ENCODE measurements at regions not wholly inside any gene's neighbourhood (a gene's known extent, or its start where the extent isn't known, plus 50 kb on each side); places are given as distances from the start of the nearest gene placed in this dataset.
"Not testable (repeated sequence)": the region's sequence is repeated elsewhere in the genome, so short reads cannot be mapped to it uniquely, and the experiment has no call there.

DNA sequence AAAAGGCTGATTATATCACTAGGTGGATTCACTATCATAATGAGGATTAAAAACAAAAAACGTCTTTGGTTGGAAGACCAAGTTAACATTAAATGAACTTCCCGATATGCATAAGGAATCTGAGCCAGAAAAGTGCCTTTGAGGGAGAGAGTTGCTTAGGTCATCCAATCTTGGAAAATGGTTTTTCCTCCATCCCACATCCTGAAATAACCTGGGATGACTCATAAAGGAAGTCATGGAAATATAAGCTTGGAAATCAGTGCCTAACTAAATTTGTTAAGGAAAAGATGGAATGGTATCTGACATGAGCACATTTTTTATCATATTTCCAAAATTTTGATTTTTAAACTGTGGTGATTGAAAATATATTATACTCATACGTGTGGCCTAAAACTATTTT lies 66.0 kb downstream of the KBTBD8 start:
- H3K27ac Mint-ChIP-seq: peak overlapping the region in 1 of 10 donors; percentile 14
- H3K4me1 Mint-ChIP-seq: no peaks in the 10 kb centered on the region
- peaks cover 0 to 25% (median 4%) of the 10 kb centered on the region in 9 donors for H3K9me3 Mint-ChIP-seq
- H3K27me3 Mint-ChIP-seq: peaks cover 0 to 10% (median 2%) of the 10 kb centered on the region in 5 donors
- POLR2A ChIA-PET: no interaction called here
- H3K36me3 Mint-ChIP-seq: peaks cover 0 to 12% (median 7%) of the 10 kb centered on the region in 3 donors
- DNase-seq: no peak
- H3K4me3 Mint-ChIP-seq: no peak overlapping the region
- ATAC-seq: no peak

DNA sequence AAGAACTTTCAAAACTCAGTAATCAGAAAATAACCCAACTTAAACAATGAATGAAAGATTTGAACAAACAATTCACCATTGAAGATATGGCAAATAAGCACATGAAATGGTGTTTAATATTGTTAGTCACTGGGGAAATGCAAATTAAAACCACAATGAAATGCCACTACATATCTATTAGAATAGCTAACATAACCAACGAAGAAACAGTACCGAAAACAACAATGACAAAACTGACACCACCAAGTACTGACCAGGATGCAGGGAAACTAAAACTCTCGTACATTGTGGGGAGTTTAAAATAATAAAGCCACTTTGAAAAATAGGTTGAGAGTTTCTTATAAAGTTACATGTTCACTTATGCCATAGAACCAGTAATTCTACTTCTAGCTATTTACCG lies 69.1 kb downstream of the KBTBD8 start:
- Mint-ChIP-seq H3K36me3 (no peaks in the 10 kb centered on the region), H3K27ac (no peak overlapping the region), H3K9me3 (peaks cover 0 to 2% (median 0%) of the 10 kb centered on the region in 9 donors), H3K4me1 (peaks cover 0 to 2% (median 0%) of the 10 kb centered on the region in 4 donors), H3K27me3 (peaks cover 0 to 3% (median 0%) of the 10 kb centered on the region in 5 donors), H3K4me3 (no peak overlapping the region)
- DNase-seq (no peak), ATAC-seq (no peak)
- POLR2A ChIA-PET: no interaction called here

DNA sequence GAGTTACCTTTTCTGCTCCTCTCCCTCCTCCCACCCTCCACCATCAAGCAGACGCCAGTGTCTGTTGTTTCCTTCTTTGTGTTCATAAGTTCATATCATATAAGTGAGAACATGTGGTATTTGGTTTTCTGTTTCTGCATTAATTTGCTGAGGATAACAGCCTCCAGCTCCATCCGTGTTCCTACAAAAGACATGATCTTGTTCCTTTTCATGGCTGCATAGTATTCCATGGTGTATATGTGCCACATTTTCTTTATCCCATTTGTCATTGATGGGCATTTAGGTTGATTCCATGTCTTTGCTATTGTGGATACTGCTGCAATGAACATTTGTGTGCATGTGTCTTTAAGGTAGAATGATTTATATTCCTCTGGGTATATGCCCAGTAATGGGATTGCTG lies 74.5 kb downstream of the KBTBD8 start:
- H3K4me1 Mint-ChIP-seq, ATAC-seq, H3K27ac Mint-ChIP-seq, H3K36me3 Mint-ChIP-seq, H3K27me3 Mint-ChIP-seq, DNase-seq, H3K4me3 Mint-ChIP-seq, POLR2A ChIA-PET, H3K9me3 Mint-ChIP-seq: not testable (repeated sequence)

DNA sequence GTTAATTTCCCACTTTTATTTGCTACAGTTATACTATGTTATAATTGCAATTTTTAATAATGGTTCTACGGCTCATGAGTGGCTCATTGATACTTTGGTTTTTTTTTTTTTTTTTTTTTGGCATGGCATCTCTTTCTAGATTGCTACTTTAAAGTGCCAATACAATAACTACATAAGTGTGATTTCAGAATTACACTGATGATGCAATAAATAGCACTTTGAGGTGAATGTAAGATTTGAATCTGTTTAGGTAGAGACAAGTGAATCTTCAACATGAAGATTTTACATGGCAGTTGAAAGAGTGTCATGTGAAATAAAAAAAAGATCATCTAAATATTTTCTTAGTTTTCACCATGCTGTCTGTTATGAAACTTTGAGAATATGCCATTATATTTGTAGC lies 75.7 kb downstream of the KBTBD8 start:
- Mint-ChIP-seq H3K4me3 (no peak overlapping the region), H3K36me3 (no peaks in the 10 kb centered on the region), H3K27me3 (peaks cover 0 to 9% (median 0%) of the 10 kb centered on the region in 5 donors), H3K27ac (no peak overlapping the region), H3K4me1 (peaks cover 0 to 4% (median 0%) of the 10 kb centered on the region in 4 donors), H3K9me3 (peaks cover 0 to 6% (median 0%) of the 10 kb centered on the region in 9 donors)
- POLR2A ChIA-PET: no interaction called here
- ATAC-seq: no peak
- DNase-seq: no peak

DNA sequence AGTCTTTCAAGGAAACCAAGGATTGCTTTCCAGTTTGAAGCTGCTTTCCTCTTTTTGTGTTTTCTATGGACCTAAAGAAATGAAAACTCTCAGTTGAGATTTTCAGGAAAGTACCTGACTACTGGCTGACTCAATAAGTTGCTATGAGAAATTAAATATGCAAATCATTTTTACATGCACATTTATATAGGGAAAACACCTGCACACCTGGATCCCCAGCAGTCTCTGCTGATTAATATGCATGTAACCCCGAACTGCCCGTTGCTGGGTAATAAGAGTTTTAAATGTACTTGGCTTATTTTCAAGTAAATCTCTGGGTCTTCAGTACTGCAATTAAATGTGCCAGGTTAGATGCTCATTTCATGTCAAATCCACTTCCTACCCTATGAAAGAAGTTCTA lies 77.2 kb downstream of the KBTBD8 start:
- no peak for DNase-seq
- Mint-ChIP-seq H3K4me1 (peaks cover 0 to 6% (median 2%) of the 10 kb centered on the region in 4 donors), H3K27ac (no peak overlapping the region), H3K4me3 (no peak overlapping the region), H3K27me3 (peaks cover 0 to 15% (median 0%) of the 10 kb centered on the region in 5 donors), H3K36me3 (peaks cover 0 to 7% (median 0%) of the 10 kb centered on the region in 3 donors), H3K9me3 (peaks cover 0 to 8% (median 3%) of the 10 kb centered on the region in 9 donors)
- POLR2A ChIA-PET: no interaction called here
- ATAC-seq: no peak

DNA sequence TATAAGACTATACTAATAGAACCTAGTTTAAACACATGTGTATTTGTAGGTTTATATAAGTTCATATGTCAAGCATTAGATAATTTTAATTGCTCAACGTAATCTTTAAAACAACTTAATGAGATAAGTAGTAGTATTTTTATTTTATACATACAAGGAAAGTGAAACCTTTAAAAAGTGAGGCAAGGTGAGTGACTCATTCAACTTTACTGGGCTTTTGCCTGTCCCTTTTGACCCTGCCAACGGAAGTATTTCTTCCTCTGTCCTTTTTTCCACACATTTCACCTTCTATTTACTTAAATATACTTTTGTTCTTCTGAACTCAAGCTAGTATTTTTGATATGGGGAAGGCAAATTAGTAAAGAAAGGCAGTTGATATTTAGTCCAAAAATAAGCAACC lies 78.5 kb downstream of the KBTBD8 start:
- H3K4me1 Mint-ChIP-seq: peaks cover 0 to 6% (median 2%) of the 10 kb centered on the region in 4 donors
- peaks cover 0 to 14% (median 3%) of the 10 kb centered on the region in 9 donors for H3K9me3 Mint-ChIP-seq
- no peak overlapping the region for H3K4me3 Mint-ChIP-seq
- H3K27ac Mint-ChIP-seq: no peak overlapping the region
- peaks cover 0 to 7% (median under 1%) of the 10 kb centered on the region in 3 donors for H3K36me3 Mint-ChIP-seq
- POLR2A ChIA-PET: no interaction called here
- no peak for DNase-seq
- no peak for ATAC-seq
- peaks cover 0 to 14% (median 0%) of the 10 kb centered on the region in 5 donors for H3K27me3 Mint-ChIP-seq

DNA sequence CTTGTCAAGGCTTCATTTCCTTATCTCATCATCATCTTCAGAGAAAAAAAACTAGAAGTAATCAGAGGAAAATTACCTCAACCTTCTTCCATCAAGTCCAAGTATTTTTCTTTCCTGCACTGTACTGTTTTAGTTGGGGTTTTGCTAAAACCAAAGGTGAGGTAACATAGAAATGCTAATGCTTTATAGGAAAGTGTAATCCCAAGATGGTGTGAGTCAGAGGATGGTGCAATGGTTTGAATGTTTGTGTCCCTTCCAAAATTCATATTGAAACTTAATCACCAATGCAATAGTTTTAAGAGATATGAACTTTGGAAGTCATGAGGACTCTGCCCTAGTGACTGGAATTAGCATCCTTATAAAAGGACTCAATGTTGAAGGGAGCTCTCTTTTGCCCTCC lies 79.5 kb downstream of the KBTBD8 start:
- DNase-seq (no peak), ATAC-seq (no peak)
- POLR2A ChIA-PET: no interaction called here
- Mint-ChIP-seq H3K9me3 (peaks cover 0 to 23% (median 8%) of the 10 kb centered on the region in 9 donors), H3K27ac (no peak overlapping the region), H3K4me3 (no peak overlapping the region), H3K27me3 (peaks cover 0 to 12% (median 0%) of the 10 kb centered on the region in 5 donors), H3K4me1 (peaks cover 4 to 14% (median 8%) of the 10 kb centered on the region in 4 donors), H3K36me3 (peaks cover 0 to 16% (median 11%) of the 10 kb centered on the region in 3 donors)

DNA sequence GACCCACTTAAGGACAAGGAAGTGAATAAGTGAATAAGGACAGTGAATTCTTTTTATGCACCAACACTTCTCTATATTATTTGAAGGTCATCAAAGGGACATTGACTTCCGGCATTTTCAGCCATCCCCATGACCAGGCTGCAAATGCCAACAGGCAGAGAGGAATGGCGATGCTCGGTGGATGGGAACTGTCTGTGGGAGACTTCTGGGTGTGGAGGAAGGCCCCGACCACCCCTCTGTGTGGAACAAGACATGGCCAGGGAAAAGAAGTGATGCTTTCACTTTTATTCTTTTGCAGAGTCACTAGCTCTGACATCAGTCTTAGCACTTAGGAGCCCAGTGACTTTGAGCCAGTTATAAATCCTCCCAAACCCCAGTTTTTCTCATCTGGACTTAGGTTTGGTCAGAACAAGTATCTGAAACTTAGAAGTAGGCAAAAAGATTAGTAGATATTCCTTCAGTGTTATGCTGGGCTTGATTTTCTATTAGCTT lies 84.5 kb downstream of the KBTBD8 start:
- Mint-ChIP-seq H3K27me3 (peaks cover 0 to 9% (median 0%) of the 10 kb centered on the region in 5 donors), H3K4me3 (peak overlapping the region in 8 of 10 donors; percentile 18 to 71 (median 44)), H3K4me1 (peaks cover 10 to 31% (median 25%) of the 10 kb centered on the region in 4 donors), H3K27ac (peak overlapping the region; percentile 41 to 96 (median 86)), H3K36me3 (peaks cover 0 to 51% (median 49%) of the 10 kb centered on the region in 3 donors), H3K9me3 (peaks cover 25 to 66% (median 42%) of the 10 kb centered on the region in 9 donors)
- DNase-seq (no peak), ATAC-seq (no peak)
- POLR2A ChIA-PET: no interaction called here

DNA sequence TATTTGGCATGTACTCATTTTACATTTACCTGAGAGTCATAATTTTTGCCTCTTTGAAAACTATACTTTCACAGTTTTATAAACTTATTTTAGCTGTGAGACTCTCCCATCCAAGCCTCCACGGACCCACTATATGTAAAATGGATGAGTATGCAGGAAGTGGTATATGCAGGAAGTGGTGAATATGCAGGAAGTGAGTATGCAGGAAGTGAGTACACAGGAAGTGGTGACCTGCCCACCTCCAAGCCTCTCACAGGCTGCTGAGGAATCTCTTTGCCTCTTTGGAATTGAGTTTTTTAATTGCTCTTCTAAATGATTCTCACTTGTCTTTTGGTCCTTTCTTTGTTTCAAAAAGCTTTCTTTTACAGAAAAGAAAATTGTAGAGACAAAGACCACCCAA lies 85.2 kb downstream of the KBTBD8 start:
- Mint-ChIP-seq H3K27ac (peak overlapping the region; percentile 41 to 96 (median 87)), H3K4me1 (peaks cover 10 to 31% (median 25%) of the 10 kb centered on the region in 4 donors), H3K4me3 (peak overlapping the region; percentile 23 to 91 (median 67)), H3K27me3 (peaks cover 0 to 9% (median 0%) of the 10 kb centered on the region in 5 donors), H3K9me3 (peaks cover 29 to 73% (median 47%) of the 10 kb centered on the region in 9 donors), H3K36me3 (peaks cover 0 to 54% (median 52%) of the 10 kb centered on the region in 3 donors)
- POLR2A ChIA-PET: interaction anchor here (1.2 kb wide), 1 partner anchor 10 kb away, joined by 3 read pairs; no protein-coding TSS in a partner anchor
- peak in 9 of 10 donors; percentile 3 to 73 (median 46) for DNase-seq
- peak; percentile 72 to 100 for ATAC-seq

DNA sequence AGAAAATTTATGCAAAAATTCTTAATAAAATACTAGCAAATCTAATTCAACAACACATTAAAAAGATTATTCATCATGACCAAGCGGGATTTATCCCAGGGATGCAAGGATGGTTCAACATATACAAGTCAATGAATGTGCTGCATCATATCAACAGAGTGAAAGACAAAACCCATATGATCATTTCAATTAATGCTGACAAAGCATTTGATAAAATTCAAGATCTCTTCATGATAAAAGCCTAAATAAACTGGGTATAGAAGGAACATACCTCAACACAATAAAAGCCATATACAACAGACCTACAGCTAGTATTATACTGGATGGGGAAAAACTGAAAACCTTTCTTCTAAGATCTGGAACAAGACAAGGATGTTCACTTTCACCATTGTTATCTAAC lies 89.7 kb downstream of the KBTBD8 start:
- Mint-ChIP-seq H3K4me1 (peaks cover 10 to 16% (median 15%) of the 10 kb centered on the region in 4 donors), H3K27ac (no peak overlapping the region), H3K9me3 (peaks cover 28 to 59% (median 49%) of the 10 kb centered on the region in 9 donors), H3K27me3 (peaks cover 0 to 2% (median 0%) of the 10 kb centered on the region in 5 donors), H3K36me3 (peaks cover 0 to 42% (median 34%) of the 10 kb centered on the region in 3 donors), H3K4me3 (no peak overlapping the region)
- DNase-seq (no peak), ATAC-seq (no peak)
- POLR2A ChIA-PET: no interaction called here

DNA sequence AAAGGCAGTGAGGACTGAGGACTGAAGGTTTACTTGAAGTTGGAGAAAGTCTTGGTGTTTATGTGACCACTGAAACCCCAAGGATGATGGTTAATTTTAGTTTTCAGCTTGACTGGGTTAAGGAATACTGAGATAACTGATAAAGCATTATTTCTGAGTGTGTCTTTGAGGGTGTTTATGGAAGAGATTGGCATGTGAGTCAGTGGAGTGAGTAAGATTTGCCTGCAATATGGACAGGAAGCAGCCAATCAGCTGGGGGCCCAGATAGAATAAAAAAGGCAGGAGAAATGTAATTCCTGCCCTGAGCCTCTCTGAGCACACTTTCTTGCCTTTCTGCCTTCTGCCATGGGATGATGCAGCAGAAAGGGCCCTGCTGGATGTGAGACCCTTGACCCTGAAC lies 92.4 kb downstream of the KBTBD8 start:
- Mint-ChIP-seq H3K36me3 (peaks cover 0 to 23% (median 15%) of the 10 kb centered on the region in 3 donors), H3K27me3 (peaks cover 0 to 3% (median 2%) of the 10 kb centered on the region in 5 donors), H3K9me3 (peaks cover 16 to 40% (median 31%) of the 10 kb centered on the region in 9 donors), H3K4me3 (no peak overlapping the region), H3K27ac (no peak overlapping the region), H3K4me1 (peaks cover 0 to 2% (median 0%) of the 10 kb centered on the region in 4 donors)
- ATAC-seq (no peak), DNase-seq (no peak)
- POLR2A ChIA-PET: no interaction called here

DNA sequence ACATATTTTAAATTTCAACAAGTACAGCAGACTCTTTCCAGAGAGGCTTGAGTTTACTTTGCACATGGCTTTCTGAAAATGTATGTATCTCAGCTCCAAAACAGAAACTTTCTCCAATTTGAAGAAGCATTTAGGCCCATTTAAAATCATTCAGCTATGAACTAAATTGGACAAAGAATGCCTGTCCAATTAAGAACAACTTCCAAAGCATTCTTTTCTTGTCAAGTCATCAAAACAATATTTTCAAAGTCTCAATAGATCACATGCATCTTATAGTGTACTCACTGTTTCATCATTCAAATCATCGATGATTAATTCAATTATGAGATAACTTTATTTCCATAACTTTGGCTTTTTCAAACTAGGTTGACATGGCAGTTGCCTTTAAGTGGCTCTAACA lies 95.2 kb downstream of the KBTBD8 start:
- Mint-ChIP-seq H3K27me3 (peaks cover 10 to 23% (median 16%) of the 10 kb centered on the region in 5 donors), H3K4me1 (peaks cover 0 to 2% (median 0%) of the 10 kb centered on the region in 4 donors), H3K36me3 (peaks cover 0 to 7% (median 7%) of the 10 kb centered on the region in 3 donors), H3K27ac (no peak overlapping the region), H3K4me3 (no peak overlapping the region), H3K9me3 (peaks cover under 1 to 13% (median 8%) of the 10 kb centered on the region in 9 donors)
- POLR2A ChIA-PET: interaction anchor here (0.9 kb wide), 1 partner anchor 10 kb away, joined by 3 read pairs; no protein-coding TSS in a partner anchor
- DNase-seq: no peak
- ATAC-seq: no peak

DNA sequence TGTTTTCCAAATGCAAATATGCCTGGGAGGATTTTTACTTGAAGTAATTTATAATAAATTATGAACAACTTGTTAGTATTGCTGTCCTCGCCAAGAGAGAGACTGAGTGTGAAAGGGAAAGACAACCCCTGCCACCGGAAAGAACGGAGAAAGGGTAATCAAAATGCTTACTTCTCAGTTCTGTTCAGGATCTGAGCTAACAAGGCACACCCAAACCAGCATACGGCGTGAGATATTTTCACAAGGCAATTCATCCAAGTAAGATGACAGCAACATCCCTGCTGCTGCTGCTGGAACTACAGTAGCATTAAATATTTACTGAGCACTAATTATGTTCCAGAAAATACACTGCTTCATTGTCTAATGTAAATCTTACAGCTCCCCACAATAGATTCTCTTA lies 96.1 kb downstream of the KBTBD8 start:
- DNase-seq (no peak), ATAC-seq (no peak)
- peaks cover 0 to 10% (median 3%) of the 10 kb centered on the region in 9 donors for H3K9me3 Mint-ChIP-seq
- H3K4me3 Mint-ChIP-seq: no peak overlapping the region
- H3K27ac Mint-ChIP-seq: no peak overlapping the region
- H3K4me1 Mint-ChIP-seq: peaks cover 0 to 2% (median 0%) of the 10 kb centered on the region in 4 donors
- POLR2A ChIA-PET: interaction anchor here (0.6 kb wide), 1 partner anchor 918 kb away, joined by 3 read pairs; no protein-coding TSS in a partner anchor
- peaks cover 10 to 23% (median 16%) of the 10 kb centered on the region in 5 donors for H3K27me3 Mint-ChIP-seq
- peaks cover 0 to 7% (median 7%) of the 10 kb centered on the region in 3 donors for H3K36me3 Mint-ChIP-seq

Data from naive thymus-derived CD8-positive, alpha-beta T cell (primary cell).